ENCODE measurements at regions not wholly inside any gene's neighbourhood (a gene's known extent, or its start where the extent isn't known, plus 50 kb on each side); places are given as distances from the start of the nearest gene placed in this dataset.

- ATAC-seq, result no peak
- intact Hi-C loops (cut with micrococcal nuclease), result no loop called here
- no TSS peak for BruUV-seq (replicated peaks)
- TF ChIP-seq SIRT6 (IDR thresholded peaks at IDR 0.05; ENCODE audit: low read depth, low read length) (no peak), PPARD (CRISPR knock-in tag; IDR thresholded peaks at IDR 0.05) (no peak), BMI1 (IDR thresholded peaks at IDR 0.05; ENCODE audit: low read length) (no peak), XRCC5 (IDR thresholded peaks at IDR 0.05; ENCODE audit: low read depth, low read length) (no peak), CBX3 (IDR thresholded peaks at IDR 0.05; ENCODE audit: borderline replicate concordance in 1 of 2, low read length in 2 of 2) (no peak), TAF9B (IDR thresholded peaks at IDR 0.05; ENCODE audit: partially characterized antibody) (no peak), RFX1 (IDR thresholded peaks at IDR 0.05) (no peak)
- TF ChIP-seq, protein P1, sequence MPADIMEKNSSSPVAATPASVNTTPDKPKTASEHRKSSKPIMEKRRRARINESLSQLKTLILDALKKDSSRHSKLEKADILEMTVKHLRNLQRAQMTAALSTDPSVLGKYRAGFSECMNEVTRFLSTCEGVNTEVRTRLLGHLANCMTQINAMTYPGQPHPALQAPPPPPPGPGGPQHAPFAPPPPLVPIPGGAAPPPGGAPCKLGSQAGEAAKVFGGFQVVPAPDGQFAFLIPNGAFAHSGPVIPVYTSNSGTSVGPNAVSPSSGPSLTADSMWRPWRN (IDR thresholded peaks at IDR 0.05; ENCODE audit: low read depth), result no peak
- Histone ChIP-seq H2AFZ (ENCODE audit: low read depth, low read length) (no peak overlapping the region), H3K9me1 (ENCODE audit: control insufficient read depth, insufficient read depth, low read length) (no peaks in the 10 kb centered on the region), H3K27ac (ENCODE audit: extremely low read depth, low read depth, low read length) (no peak overlapping the region), H3K4me1 (replicated peaks in 1 of 2; ENCODE audit: control insufficient read depth in 2 of 2, insufficient read depth in 2 of 2, low read length in 2 of 2) (no peaks in the 10 kb centered on the region), H3K79me2 (ENCODE audit: control insufficient read depth, insufficient read depth, low read length) (no peaks in the 10 kb centered on the region), H4K20me1 (replicated peaks; ENCODE audit: control insufficient read depth, insufficient read depth, low read length) (no peaks in the 10 kb centered on the region), H3K9me3 (replicated peaks; ENCODE audit: control insufficient read depth, insufficient read depth, low read depth, low read length) (no peaks in the 10 kb centered on the region), H3K4me2 (ENCODE audit: insufficient read depth, low read length) (no peak overlapping the region), H3K4me3 (no peak overlapping the region), H3K27me3 (ENCODE audit: control insufficient read depth in 2 of 2, insufficient read depth in 2 of 2, low read length in 2 of 2) (no peaks in the 10 kb centered on the region), H3K36me3 (ENCODE audit: control insufficient read depth, insufficient read depth, low read length) (no peaks in the 10 kb centered on the region), H3K9ac (ENCODE audit: insufficient read depth in 1 of 2, low read depth in 2 of 2, low read length in 2 of 2) (no peak overlapping the region)
- in situ Hi-C loops (cut with MboI), result no loop called here
- POLR2A ChIA-PET, result no interaction called here
- FAIRE-seq, result no peak
- WGBS (ENCODE audit: insufficient coverage, low coverage, missing lambda C conversion rate), result 4% methylated on average over 3 of the region's 3 CpGs
- DNase-seq (ENCODE audit: extremely low read depth in 1 of 4, low spot score in 3 of 4), result no peak
- CTCF ChIA-PET (ENCODE audit: low intra/inter-chr PET ratio), result no interaction called here
Observed at GRCh38 chr5:121175986-121176385, 675.7 kb upstream of the FTMT start.

Measured in K562 (cell line).